Smooth muscle cell (in vitro differentiated cells): ENCODE measurements at regions not wholly inside any gene's neighbourhood (a gene's known extent, or its start where the extent isn't known, plus 50 kb on each side); places are given as distances from the start of the nearest gene placed in this dataset.

Experiments
- DNase-seq: peaks from one replicate; lab custom pipeline; 2025; ENCODE audit not compliant: unreplicated experiment; lab: John Stamatoyannopoulos, UW
- H2AFZ ChIP-seq: fragments of 200-600 bp; sonication (generic); 2 replicates; pipeline ENCODE4 v1.6.0; 2016; ENCODE audit warnings: antibody characterized with exemption, low read depth, mild to moderate bottlenecking
- H3F3A ChIP-seq: fragments of 200-600 bp; sonication (generic); 2 replicates; pipeline ENCODE4 v1.6.0; 2017; ENCODE audit warnings: antibody characterized with exemption, low read depth
- H3K27ac ChIP-seq: fragments of 200-600 bp; sonication (generic); 2 replicates; pipeline ENCODE4 v1.5.1; 2016; ENCODE audit warnings: low read depth, mild to moderate bottlenecking
- H3K27me3 ChIP-seq: fragments of 200-600 bp; sonication (generic); 2 replicates; pipeline ENCODE4 v1.6.1; 2016; ENCODE audit warnings: low read depth, mild to moderate bottlenecking
- H3K36me3 ChIP-seq: fragments of 200-600 bp; sonication (generic); 2 replicates; pipeline ENCODE4 v1.5.1; 2016; ENCODE audit warnings: low read depth
- H3K4me1 ChIP-seq: fragments of 200-600 bp; sonication (generic); 2 replicates; pipeline ENCODE4 v1.5.1; 2016; ENCODE audit warnings: low read depth
- H3K4me2 ChIP-seq: fragments of 200-600 bp; sonication (generic); 2 replicates; pipeline ENCODE4 v1.6.0; 2016; ENCODE audit warnings: mild to moderate bottlenecking
- H3K4me3 ChIP-seq: fragments of 200-600 bp; sonication (generic); 2 replicates; pipeline ENCODE4 v1.5.1; 2016; ENCODE audit warnings: mild to moderate bottlenecking
- H3K79me2 ChIP-seq: fragments of 200-600 bp; sonication (generic); 2 replicates; pipeline ENCODE4 v1.6.0; 2016; ENCODE audit warnings: low read depth, mild to moderate bottlenecking
- H3K9ac ChIP-seq: fragments of 200-600 bp; sonication (generic); 2 replicates; pipeline ENCODE4 v1.6.0; 2016; ENCODE audit warnings: low read depth
- H3K9me3 ChIP-seq: fragments of 200-600 bp; sonication (generic); replicated peaks from 2 replicates; pipeline ENCODE4 v1.5.1; 2016; ENCODE audit warnings: low read depth
- H4K20me1 ChIP-seq: fragments of 200-600 bp; sonication (generic); 2 replicates; pipeline ENCODE4 v1.6.0; 2016; ENCODE audit warnings: low read depth
- WGBS: methylation state at CpG from one replicate; pipeline ENCODE4 v1.1.7; 2016; ENCODE audit warnings: low lambda C conversion rate; 5-methylcytosine and 5-hydroxymethylcytosine counted together
- TF ChIP-seq, protein P1 (sequence below): fragments of 200-600 bp; sonication (generic); IDR thresholded peaks from 2 replicates; pipeline ENCODE4 v1.5.1; 2017; ENCODE audit warnings: borderline replicate concordance, mild to moderate bottlenecking, antibody characterized with exemption; ENCODE audit not compliant: insufficient read depth, poor library complexity, severe bottlenecking

DNA sequence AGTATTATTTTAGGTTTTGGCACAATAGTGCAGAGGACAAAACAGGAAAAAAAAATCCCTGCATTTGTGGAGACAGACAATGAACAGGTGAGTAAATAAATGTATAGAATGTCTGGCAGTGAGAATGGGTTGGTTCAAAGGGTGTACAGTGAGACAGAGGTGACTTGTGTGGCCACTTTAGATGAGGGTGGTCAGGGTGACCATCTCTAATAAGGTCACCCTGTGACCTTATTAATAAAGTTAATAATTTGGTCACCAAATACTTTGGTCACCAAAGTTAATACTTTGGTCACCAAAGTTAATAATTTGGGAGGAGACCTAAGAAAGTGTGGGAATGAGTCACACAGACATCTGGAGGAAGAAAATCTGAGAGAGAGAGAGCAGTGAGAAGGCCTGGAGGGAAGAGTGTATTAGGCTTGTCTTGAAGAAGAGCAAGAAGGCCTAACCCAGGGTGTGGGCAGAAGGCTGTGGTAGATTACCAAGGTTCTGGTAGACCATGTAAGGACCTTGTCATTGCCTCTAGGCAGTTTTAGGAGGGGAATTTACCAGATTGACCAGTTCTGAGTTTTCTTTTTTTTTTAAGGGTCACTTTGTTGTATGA, 1368.4 kb upstream of the CELF4 start:
- Histone ChIP-seq H3K27me3 (no peaks in the 10 kb centered on the region), H3K4me1 (no peaks in the 10 kb centered on the region), H3K27ac (no peak overlapping the region), H4K20me1 (no peaks in the 10 kb centered on the region), H3K36me3 (no peaks in the 10 kb centered on the region), H3K9me3 (no peaks in the 10 kb centered on the region), H3K4me2 (no peak overlapping the region), H3K4me3 (no peak overlapping the region), H2AFZ (no peak overlapping the region), H3K79me2 (no peaks in the 10 kb centered on the region), H3K9ac (no peak overlapping the region), H3F3A (no peaks in the 10 kb centered on the region)
- DNase-seq: no peak
- TF ChIP-seq, protein P1, sequence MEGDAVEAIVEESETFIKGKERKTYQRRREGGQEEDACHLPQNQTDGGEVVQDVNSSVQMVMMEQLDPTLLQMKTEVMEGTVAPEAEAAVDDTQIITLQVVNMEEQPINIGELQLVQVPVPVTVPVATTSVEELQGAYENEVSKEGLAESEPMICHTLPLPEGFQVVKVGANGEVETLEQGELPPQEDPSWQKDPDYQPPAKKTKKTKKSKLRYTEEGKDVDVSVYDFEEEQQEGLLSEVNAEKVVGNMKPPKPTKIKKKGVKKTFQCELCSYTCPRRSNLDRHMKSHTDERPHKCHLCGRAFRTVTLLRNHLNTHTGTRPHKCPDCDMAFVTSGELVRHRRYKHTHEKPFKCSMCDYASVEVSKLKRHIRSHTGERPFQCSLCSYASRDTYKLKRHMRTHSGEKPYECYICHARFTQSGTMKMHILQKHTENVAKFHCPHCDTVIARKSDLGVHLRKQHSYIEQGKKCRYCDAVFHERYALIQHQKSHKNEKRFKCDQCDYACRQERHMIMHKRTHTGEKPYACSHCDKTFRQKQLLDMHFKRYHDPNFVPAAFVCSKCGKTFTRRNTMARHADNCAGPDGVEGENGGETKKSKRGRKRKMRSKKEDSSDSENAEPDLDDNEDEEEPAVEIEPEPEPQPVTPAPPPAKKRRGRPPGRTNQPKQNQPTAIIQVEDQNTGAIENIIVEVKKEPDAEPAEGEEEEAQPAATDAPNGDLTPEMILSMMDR: no peak

DNA sequence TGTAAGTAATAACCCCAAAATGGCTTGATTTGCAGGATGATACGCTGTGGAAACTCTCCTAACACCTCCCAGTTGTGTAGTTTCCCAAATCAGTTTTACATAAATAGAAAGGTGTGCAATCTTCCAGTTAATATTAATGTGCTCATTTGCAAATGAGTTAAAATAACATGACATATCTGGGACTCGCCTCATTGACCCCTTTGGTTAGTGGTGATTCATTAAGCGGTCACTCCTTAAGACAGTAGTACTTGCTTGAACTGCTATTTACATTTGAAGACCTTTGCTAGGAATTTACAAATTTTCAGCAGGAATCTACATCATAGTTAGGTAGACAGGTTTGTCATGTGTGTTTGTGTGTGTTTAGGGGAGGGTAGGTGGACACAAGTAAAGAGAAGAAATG, 1367.7 kb upstream of the CELF4 start:
- no peaks in the 10 kb centered on the region for H3K9me3 ChIP-seq
- no peaks in the 10 kb centered on the region for H3K4me1 ChIP-seq
- no peak overlapping the region for H3K27ac ChIP-seq
- H4K20me1 ChIP-seq: no peaks in the 10 kb centered on the region
- no peaks in the 10 kb centered on the region for H3K79me2 ChIP-seq
- no peak overlapping the region for H3K4me2 ChIP-seq
- no peak overlapping the region for H3K4me3 ChIP-seq
- H3K27me3 ChIP-seq: no peaks in the 10 kb centered on the region
- no peak overlapping the region for H3K9ac ChIP-seq
- H2AFZ ChIP-seq: no peak overlapping the region
- DNase-seq: no peak
- TF ChIP-seq, protein P1: no peak
- no peaks in the 10 kb centered on the region for H3K36me3 ChIP-seq
- H3F3A ChIP-seq: no peaks in the 10 kb centered on the region
- 93% methylated on average over 3 of the region's 3 CpGs for WGBS

DNA sequence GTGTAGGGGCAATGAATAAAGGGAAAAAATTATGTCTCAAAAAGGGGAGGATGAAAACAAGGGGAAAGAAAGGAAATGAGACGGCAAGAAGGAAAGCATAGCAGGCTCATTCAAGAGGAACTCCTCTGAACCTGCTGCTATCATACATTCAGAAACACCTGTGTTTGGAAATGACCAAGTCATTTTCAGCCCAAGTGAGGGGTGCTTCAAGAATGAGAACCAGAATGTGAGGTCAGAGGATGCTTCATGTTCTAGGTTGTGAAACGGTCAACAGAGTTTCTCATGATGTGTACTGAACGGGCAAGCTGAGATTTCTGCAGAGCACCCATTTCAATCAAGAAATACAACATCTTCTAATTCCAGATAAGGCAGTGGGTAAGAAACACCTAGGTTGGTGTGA, 1367.2 kb upstream of the CELF4 start:
- no peaks in the 10 kb centered on the region for H3F3A ChIP-seq
- H3K27me3 ChIP-seq: no peaks in the 10 kb centered on the region
- WGBS: 95% methylated on average over 3 of the region's 3 CpGs
- H3K36me3 ChIP-seq: no peaks in the 10 kb centered on the region
- H2AFZ ChIP-seq: no peak overlapping the region
- DNase-seq: no peak
- no peak overlapping the region for H3K4me2 ChIP-seq
- H3K9me3 ChIP-seq: no peaks in the 10 kb centered on the region
- H4K20me1 ChIP-seq: no peaks in the 10 kb centered on the region
- H3K27ac ChIP-seq: no peak overlapping the region
- H3K79me2 ChIP-seq: no peaks in the 10 kb centered on the region
- no peak overlapping the region for H3K4me3 ChIP-seq
- no peak overlapping the region for H3K9ac ChIP-seq
- TF ChIP-seq, protein P1: no peak
- H3K4me1 ChIP-seq: no peaks in the 10 kb centered on the region

DNA sequence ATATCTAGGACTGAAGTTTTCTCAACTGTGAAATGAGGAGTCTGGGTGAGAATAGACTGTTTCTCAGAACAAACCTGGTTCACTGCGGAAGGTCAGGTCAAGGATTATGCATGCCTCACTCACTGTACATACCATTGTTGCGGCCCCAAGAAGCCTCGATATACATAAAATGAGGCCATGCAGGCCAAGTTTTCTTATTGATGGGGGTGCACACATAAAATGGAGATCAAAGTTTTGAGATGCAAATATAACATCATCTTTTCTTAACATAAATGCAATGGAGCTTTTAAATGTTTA, 1366.1 kb upstream of the CELF4 start:
- H3K36me3 ChIP-seq: no peaks in the 10 kb centered on the region
- DNase-seq: no peak
- H3F3A ChIP-seq: no peaks in the 10 kb centered on the region
- H3K79me2 ChIP-seq: no peaks in the 10 kb centered on the region
- WGBS: 94% methylated on average over 3 of the region's 3 CpGs
- no peak overlapping the region for H2AFZ ChIP-seq
- no peaks in the 10 kb centered on the region for H3K4me1 ChIP-seq
- no peaks in the 10 kb centered on the region for H3K27me3 ChIP-seq
- H4K20me1 ChIP-seq: no peaks in the 10 kb centered on the region
- TF ChIP-seq, protein P1: no peak
- no peak overlapping the region for H3K4me2 ChIP-seq
- no peak overlapping the region for H3K9ac ChIP-seq
- H3K4me3 ChIP-seq: no peak overlapping the region
- no peaks in the 10 kb centered on the region for H3K9me3 ChIP-seq
- no peak overlapping the region for H3K27ac ChIP-seq
